A673 (cell line): ENCODE measurements at regions not wholly inside any gene's neighbourhood (a gene's known extent, or its start where the extent isn't known, plus 50 kb on each side); places are given as distances from the start of the nearest gene placed in this dataset.

ENCODE experiments used
- BruUV-seq: library from RNA; stranded (reverse); fragments of 400-500 nt; replicated peaks from 2 replicates; lab custom pipeline; 2021; lab: Mats Ljungman, UMichigan
- CTCF ChIA-PET: fragments of 300-600 bp; sonication (Branson Sonifier 250); formaldehyde crosslinking; loops from one replicate; lab custom pipeline; 2022; ENCODE audit warnings: antibody characterized with exemption; lab: Charles Lee
- POLR2A ChIA-PET: fragments of 300-600 bp; sonication (Branson Sonifier 250); formaldehyde crosslinking; loops from one replicate; lab custom pipeline; 2022; ENCODE audit warnings: antibody characterized with exemption; ENCODE audit not compliant: low non-redundant PET; lab: Charles Lee
- DNase-seq: peaks from one replicate; pipeline ENCODE4 v3.0.0-alpha.2; 2015; ENCODE audit warnings: low spot score
- H3K27ac ChIP-seq: fragments of 200-600 bp; sonication (generic); 2 replicates; pipeline ENCODE4 v1.5.1; 2016; ENCODE audit warnings: mixed run types, low read depth, mild to moderate bottlenecking, mixed read lengths, antibody characterized with exemption, low read length; ENCODE audit not compliant: poor library complexity, severe bottlenecking
- H3K27me3 ChIP-seq: fragments of 200-600 bp; sonication (generic); replicated peaks from 2 replicates; pipeline ENCODE4 v1.6.1; 2017; ENCODE audit warnings: mixed run types, low read depth, mild to moderate bottlenecking, mixed read lengths, antibody characterized with exemption, low read length; ENCODE audit not compliant: insufficient read depth, poor library complexity
- H3K36me3 ChIP-seq: fragments of 200-600 bp; sonication (generic); 2 replicates; pipeline ENCODE4 v1.6.1; 2016; ENCODE audit warnings: mixed run types, mild to moderate bottlenecking, mixed read lengths, antibody characterized with exemption, low read length; ENCODE audit not compliant: insufficient read depth, poor library complexity, severe bottlenecking
- H3K4me1 ChIP-seq: fragments of 200-600 bp; sonication (generic); 2 replicates; pipeline ENCODE4 v1.6.1; 2017; ENCODE audit warnings: mixed run types, mild to moderate bottlenecking, mixed read lengths, antibody characterized with exemption, low read length; ENCODE audit not compliant: insufficient read depth, poor library complexity, severe bottlenecking
- H3K4me3 ChIP-seq: fragments of 200-600 bp; sonication (generic); 2 replicates; pipeline ENCODE4 v1.5.1; 2016; ENCODE audit warnings: low read depth, mixed run types, mild to moderate bottlenecking, mixed read lengths, low read length; ENCODE audit not compliant: poor library complexity, severe bottlenecking
- H3K9me3 ChIP-seq: fragments of 200-600 bp; sonication (generic); 2 replicates; pipeline ENCODE4 v1.6.1; 2016; ENCODE audit warnings: mixed run types, low read depth, mild to moderate bottlenecking, mixed read lengths, antibody characterized with exemption, low read length; ENCODE audit not compliant: poor library complexity, severe bottlenecking
- CTCF ChIP-seq: fragments of 300-800, 200-600 bp; sonication (generic); conservative IDR thresholded peaks from 2 replicates; pipeline ENCODE4 v1.5.1; 2017; ENCODE audit warnings: low read depth, mild to moderate bottlenecking, antibody characterized with exemption, low read length, moderate library complexity, mixed read lengths
- EZH2 ChIP-seq: fragments of 200-600 bp; sonication (generic); IDR thresholded peaks from 2 replicates; pipeline ENCODE4 v1.6.1; 2017; ENCODE audit warnings: borderline replicate concordance, low read depth, mild to moderate bottlenecking, mixed read lengths, antibody characterized with exemption, low read length; ENCODE audit not compliant: poor library complexity, severe bottlenecking
- intact Hi-C: fragments of 100-400 bp; cut with micrococcal nuclease; formaldehyde crosslinking; loops from one replicate; pipeline ENCODE4 v1.10.0; 2022; ENCODE audit not compliant: unreplicated experiment

GRCh38 chr1:229970714-229971113, 96.3 kb upstream of the GALNT2 start:
- TF ChIP-seq CTCF = no peak
- TF ChIP-seq EZH2 = no peak
- Histone ChIP-seq H3K27ac (no peak overlapping the region), H3K36me3 (no peaks in the 10 kb centered on the region), H3K9me3 (peaks cover 6% of the 10 kb centered on the region), H3K4me3 (no peak overlapping the region), H3K4me1 (no peaks in the 10 kb centered on the region), H3K27me3 (no peaks in the 10 kb centered on the region)
- no TSS peak for BruUV-seq
- ChIA-PET POLR2A (no interaction called here), CTCF (no interaction called here)
- DNase-seq = no peak
- intact Hi-C loops = no loop called here

GRCh38 chr1:229971141-229971540, 95.9 kb upstream of the GALNT2 start:
- no peak for DNase-seq
- intact Hi-C loops = no loop called here
- TF ChIP-seq EZH2 = no peak
- TF ChIP-seq CTCF = no peak
- BruUV-seq = no TSS peak
- no peaks in the 10 kb centered on the region for H3K4me1 ChIP-seq
- ChIA-PET POLR2A (no interaction called here), CTCF (no interaction called here)
- H3K9me3 ChIP-seq = peaks cover 6% of the 10 kb centered on the region
- H3K27me3 ChIP-seq = no peaks in the 10 kb centered on the region
- H3K27ac ChIP-seq = no peak overlapping the region
- H3K36me3 ChIP-seq = no peaks in the 10 kb centered on the region
- no peak overlapping the region for H3K4me3 ChIP-seq

GRCh38 chr1:229972600-229973296, 94.3 kb upstream of the GALNT2 start:
- H3K27ac ChIP-seq = no peak overlapping the region
- peak; percentile 10 for DNase-seq
- H3K36me3 ChIP-seq = no peaks in the 10 kb centered on the region
- ChIA-PET POLR2A (no interaction called here), CTCF (no interaction called here)
- H3K9me3 ChIP-seq = peaks cover 3% of the 10 kb centered on the region
- H3K4me3 ChIP-seq = no peak overlapping the region
- intact Hi-C loops = no loop called here
- no TSS peak for BruUV-seq
- no peaks in the 10 kb centered on the region for H3K4me1 ChIP-seq
- TF ChIP-seq EZH2 (no peak), CTCF (peak; percentile 34; the same call in 1 of the 2 replicates)
- no peaks in the 10 kb centered on the region for H3K27me3 ChIP-seq
